A549 (cell line): ENCODE measurements at regions not wholly inside any gene's neighbourhood (a gene's known extent, or its start where the extent isn't known, plus 50 kb on each side); places are given as distances from the start of the nearest gene placed in this dataset.

Source experiments
- CEBPB ChIP-seq, 2 experiments: fragments of >200 bp in 1 of 2; sonication (Bioruptor Twin) in 1 of 2; formaldehyde crosslinking in 1 of 2; IDR thresholded peaks; 2 replicates each; pipeline ENCODE4 v1.6.1; 2012 to 2016
- RFX5 ChIP-seq: fragments of 450-650 bp; IDR thresholded peaks from 2 replicates; pipeline ENCODE4 v1.7.1; 2014; ENCODE audit warnings: antibody characterized with exemption, mild to moderate bottlenecking, moderate library complexity

GRCh38 chrY:8329431-8329830 lies 1007.8 kb upstream of the TSPY4 start:
- TF ChIP-seq CEBPB (IDR thresholded peaks at IDR 0.05) = no peak
- TF ChIP-seq RFX5 = no peak
